SK-N-SH treated with all-trans-retinoic acid at 6 μM for 48 hours (cell line): ENCODE measurements at regions not wholly inside any gene's neighbourhood (a gene's known extent, or its start where the extent isn't known, plus 50 kb on each side); places are given as distances from the start of the nearest gene placed in this dataset.

ENCODE experiments used
- ARNTL ChIP-seq: fragments of 450-650 bp; formaldehyde crosslinking; IDR thresholded peaks from 2 replicates; pipeline ENCODE4 v1.5.0; 2020; ENCODE audit warnings: low read depth, mild to moderate bottlenecking, moderate library complexity, borderline replicate concordance
- ISL1 ChIP-seq: fragments of 250-450 bp; sonication (Bioruptor Pico); IDR thresholded peaks from 2 replicates; pipeline ENCODE4 v2.1.2; 2022; ENCODE audit warnings: mild to moderate bottlenecking, moderate library complexity
- ZNF8 ChIP-seq: fragments of 450-650 bp; formaldehyde crosslinking; IDR thresholded peaks from 2 replicates; pipeline ENCODE4 v1.5.0; 2020; ENCODE audit warnings: mild to moderate bottlenecking, moderate library complexity
- TF ChIP-seq, protein P1 (sequence below): fragments of 250-450 bp; sonication (Bioruptor Pico); IDR thresholded peaks from 2 replicates; pipeline ENCODE4 v1.8.0; 2021; ENCODE audit warnings: low read depth, mild to moderate bottlenecking, moderate library complexity, borderline replicate concordance
- TF ChIP-seq, protein P2 (sequence below): fragments of 250-450 bp; sonication (Bioruptor Pico); IDR thresholded peaks from 2 replicates; pipeline ENCODE4 v1.8.0; 2020; ENCODE audit warnings: mild to moderate bottlenecking, moderate library complexity, borderline replicate concordance

GRCh38 chr17:77865112-77865611, 93.3 kb upstream of the TNRC6C start:
- TF ChIP-seq, protein P1, sequence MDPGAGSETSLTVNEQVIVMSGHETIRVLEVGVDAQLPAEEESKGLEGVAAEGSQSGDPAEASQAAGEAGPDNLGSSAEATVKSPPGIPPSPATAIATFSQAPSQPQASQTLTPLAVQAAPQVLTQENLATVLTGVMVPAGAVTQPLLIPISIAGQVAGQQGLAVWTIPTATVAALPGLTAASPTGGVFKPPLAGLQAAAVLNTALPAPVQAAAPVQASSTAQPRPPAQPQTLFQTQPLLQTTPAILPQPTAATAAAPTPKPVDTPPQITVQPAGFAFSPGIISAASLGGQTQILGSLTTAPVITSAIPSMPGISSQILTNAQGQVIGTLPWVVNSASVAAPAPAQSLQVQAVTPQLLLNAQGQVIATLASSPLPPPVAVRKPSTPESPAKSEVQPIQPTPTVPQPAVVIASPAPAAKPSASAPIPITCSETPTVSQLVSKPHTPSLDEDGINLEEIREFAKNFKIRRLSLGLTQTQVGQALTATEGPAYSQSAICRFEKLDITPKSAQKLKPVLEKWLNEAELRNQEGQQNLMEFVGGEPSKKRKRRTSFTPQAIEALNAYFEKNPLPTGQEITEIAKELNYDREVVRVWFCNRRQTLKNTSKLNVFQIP = no peak
- TF ChIP-seq, protein P2, sequence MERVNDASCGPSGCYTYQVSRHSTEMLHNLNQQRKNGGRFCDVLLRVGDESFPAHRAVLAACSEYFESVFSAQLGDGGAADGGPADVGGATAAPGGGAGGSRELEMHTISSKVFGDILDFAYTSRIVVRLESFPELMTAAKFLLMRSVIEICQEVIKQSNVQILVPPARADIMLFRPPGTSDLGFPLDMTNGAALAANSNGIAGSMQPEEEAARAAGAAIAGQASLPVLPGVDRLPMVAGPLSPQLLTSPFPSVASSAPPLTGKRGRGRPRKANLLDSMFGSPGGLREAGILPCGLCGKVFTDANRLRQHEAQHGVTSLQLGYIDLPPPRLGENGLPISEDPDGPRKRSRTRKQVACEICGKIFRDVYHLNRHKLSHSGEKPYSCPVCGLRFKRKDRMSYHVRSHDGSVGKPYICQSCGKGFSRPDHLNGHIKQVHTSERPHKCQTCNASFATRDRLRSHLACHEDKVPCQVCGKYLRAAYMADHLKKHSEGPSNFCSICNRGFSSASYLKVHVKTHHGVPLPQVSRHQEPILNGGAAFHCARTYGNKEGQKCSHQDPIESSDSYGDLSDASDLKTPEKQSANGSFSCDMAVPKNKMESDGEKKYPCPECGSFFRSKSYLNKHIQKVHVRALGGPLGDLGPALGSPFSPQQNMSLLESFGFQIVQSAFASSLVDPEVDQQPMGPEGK = no peak
- TF ChIP-seq ARNTL (CRISPR knock-in tag) (no peak), ISL1 (CRISPR knock-in tag) (no peak), ZNF8 (no peak)
